ENCODE measurements at regions not wholly inside any gene's neighbourhood (a gene's known extent, or its start where the extent isn't known, plus 50 kb on each side); places are given as distances from the start of the nearest gene placed in this dataset.

- Histone ChIP-seq H4K20me1 (ENCODE audit: insufficient read depth, low read depth, low read length) (no peaks in the 10 kb centered on the region), H3K9me3 (ENCODE audit: low read length) (no peaks in the 10 kb centered on the region), H3K4me2 (ENCODE audit: low read depth, low read length, poor library complexity, severe bottlenecking) (peak overlapping the region; percentile 12), H3K27ac (ENCODE audit: low read length) (no peak overlapping the region), H3K79me2 (ENCODE audit: low read length) (no peaks in the 10 kb centered on the region), H3K4me3 (ENCODE audit: low read length) (no peak overlapping the region), H3K36me3 (ENCODE audit: insufficient read depth, low read length) (no peaks in the 10 kb centered on the region), H3K4me1 (ENCODE audit: low read length) (peaks cover 12% of the 10 kb centered on the region), H3K9me2 (replicated peaks; ENCODE audit: insufficient read depth, low read length) (no peaks in the 10 kb centered on the region), H3K9ac (ENCODE audit: low read length) (peak overlapping the region; percentile 32; the same call in 1 of the 2 replicates), H2AFZ (ENCODE audit: low read length) (no peak overlapping the region), H3K27me3 (ENCODE audit: low read length) (no peaks in the 10 kb centered on the region)
- DNase-seq, result no peak
Measured at GRCh38 chr5:61277190-61277589, 54.9 kb upstream of the ZSWIM6 start.

- Histone ChIP-seq H3K4me2 (ENCODE audit: low read depth, low read length, poor library complexity, severe bottlenecking) (no peak overlapping the region), H2AFZ (ENCODE audit: low read length) (no peak overlapping the region), H3K79me2 (ENCODE audit: low read length) (no peaks in the 10 kb centered on the region), H3K27ac (ENCODE audit: low read length) (no peak overlapping the region), H4K20me1 (ENCODE audit: insufficient read depth, low read depth, low read length) (no peaks in the 10 kb centered on the region), H3K36me3 (ENCODE audit: insufficient read depth, low read length) (no peaks in the 10 kb centered on the region), H3K4me3 (ENCODE audit: low read length) (no peak overlapping the region), H3K4me1 (ENCODE audit: low read length) (peaks cover 12% of the 10 kb centered on the region), H3K9me2 (replicated peaks; ENCODE audit: insufficient read depth, low read length) (no peaks in the 10 kb centered on the region), H3K9me3 (ENCODE audit: low read length) (no peaks in the 10 kb centered on the region), H3K9ac (ENCODE audit: low read length) (no peak overlapping the region), H3K27me3 (ENCODE audit: low read length) (no peaks in the 10 kb centered on the region)
- DNase-seq, result no peak
Measured at GRCh38 chr5:61277781-61278180, 54.3 kb upstream of the ZSWIM6 start.

- Histone ChIP-seq H4K20me1 (ENCODE audit: insufficient read depth, low read depth, low read length) (no peaks in the 10 kb centered on the region), H3K27me3 (ENCODE audit: low read length) (no peaks in the 10 kb centered on the region), H3K9me3 (ENCODE audit: low read length) (no peaks in the 10 kb centered on the region), H3K9me2 (replicated peaks; ENCODE audit: insufficient read depth, low read length) (no peaks in the 10 kb centered on the region), H3K36me3 (ENCODE audit: insufficient read depth, low read length) (no peaks in the 10 kb centered on the region), H3K4me2 (ENCODE audit: low read depth, low read length, poor library complexity, severe bottlenecking) (no peak overlapping the region), H3K9ac (ENCODE audit: low read length) (no peak overlapping the region), H3K79me2 (ENCODE audit: low read length) (no peaks in the 10 kb centered on the region), H3K4me1 (ENCODE audit: low read length) (peaks cover 12% of the 10 kb centered on the region), H2AFZ (ENCODE audit: low read length) (no peak overlapping the region), H3K27ac (ENCODE audit: low read length) (no peak overlapping the region), H3K4me3 (ENCODE audit: low read length) (no peak overlapping the region)
- DNase-seq, result no peak
Measured at GRCh38 chr5:61279725-61280124, 52.3 kb upstream of the ZSWIM6 start.

- H3K4me2 ChIP-seq (ENCODE audit: low read depth, low read length, poor library complexity, severe bottlenecking), result no peak overlapping the region
- no peak overlapping the region for H3K4me3 ChIP-seq (ENCODE audit: low read length)
- no peak overlapping the region for H3K27ac ChIP-seq (ENCODE audit: low read length)
- no peak overlapping the region for H3K9ac ChIP-seq (ENCODE audit: low read length)
- H2AFZ ChIP-seq (ENCODE audit: low read length), result no peak overlapping the region
- peaks cover 12% of the 10 kb centered on the region for H3K4me1 ChIP-seq (ENCODE audit: low read length)
- no peaks in the 10 kb centered on the region for H3K9me2 ChIP-seq (replicated peaks; ENCODE audit: insufficient read depth, low read length)
- no peaks in the 10 kb centered on the region for H4K20me1 ChIP-seq (ENCODE audit: insufficient read depth, low read depth, low read length)
- H3K79me2 ChIP-seq (ENCODE audit: low read length), result no peaks in the 10 kb centered on the region
- peak; percentile 70 for DNase-seq
- no peaks in the 10 kb centered on the region for H3K27me3 ChIP-seq (ENCODE audit: low read length)
- H3K9me3 ChIP-seq (ENCODE audit: low read length), result no peaks in the 10 kb centered on the region
- no peaks in the 10 kb centered on the region for H3K36me3 ChIP-seq (ENCODE audit: insufficient read depth, low read length)
Measured at GRCh38 chr5:61280205-61280604, 51.9 kb upstream of the ZSWIM6 start.

- no peaks in the 10 kb centered on the region for H3K27me3 ChIP-seq (ENCODE audit: low read length)
- no peaks in the 10 kb centered on the region for H3K9me2 ChIP-seq (replicated peaks; ENCODE audit: insufficient read depth, low read length)
- no peak overlapping the region; the same call in 1 of the 2 replicates for H2AFZ ChIP-seq (ENCODE audit: low read length)
- no peaks in the 10 kb centered on the region for H3K9me3 ChIP-seq (ENCODE audit: low read length)
- H4K20me1 ChIP-seq (ENCODE audit: insufficient read depth, low read depth, low read length), result no peaks in the 10 kb centered on the region
- no peak overlapping the region for H3K4me2 ChIP-seq (ENCODE audit: low read depth, low read length, poor library complexity, severe bottlenecking)
- peaks cover 12% of the 10 kb centered on the region for H3K4me1 ChIP-seq (ENCODE audit: low read length)
- no peaks in the 10 kb centered on the region for H3K79me2 ChIP-seq (ENCODE audit: low read length)
- no peak for DNase-seq
- H3K4me3 ChIP-seq (ENCODE audit: low read length), result no peak overlapping the region
- H3K36me3 ChIP-seq (ENCODE audit: insufficient read depth, low read length), result no peaks in the 10 kb centered on the region
- no peak overlapping the region for H3K9ac ChIP-seq (ENCODE audit: low read length)
- H3K27ac ChIP-seq (ENCODE audit: low read length), result no peak overlapping the region
Measured at GRCh38 chr5:61280761-61281427, 51.2 kb upstream of the ZSWIM6 start.

- Histone ChIP-seq H2AFZ (ENCODE audit: low read length) (no peak overlapping the region), H3K9me2 (replicated peaks; ENCODE audit: insufficient read depth, low read length) (no peaks in the 10 kb centered on the region), H3K79me2 (ENCODE audit: low read length) (no peaks in the 10 kb centered on the region), H3K27me3 (ENCODE audit: low read length) (no peaks in the 10 kb centered on the region), H3K36me3 (ENCODE audit: insufficient read depth, low read length) (no peaks in the 10 kb centered on the region), H3K27ac (ENCODE audit: low read length) (no peak overlapping the region), H3K9me3 (ENCODE audit: low read length) (no peaks in the 10 kb centered on the region), H3K4me1 (ENCODE audit: low read length) (peaks cover 12% of the 10 kb centered on the region), H3K9ac (ENCODE audit: low read length) (no peak overlapping the region), H3K4me2 (ENCODE audit: low read depth, low read length, poor library complexity, severe bottlenecking) (no peak overlapping the region), H3K4me3 (ENCODE audit: low read length) (no peak overlapping the region), H4K20me1 (ENCODE audit: insufficient read depth, low read depth, low read length) (no peaks in the 10 kb centered on the region)
- DNase-seq, result no peak
Measured at GRCh38 chr5:61281686-61282085, 50.4 kb upstream of the ZSWIM6 start.
